ENCODE measurements at regions not wholly inside any gene's neighbourhood (a gene's known extent, or its start where the extent isn't known, plus 50 kb on each side); places are given as distances from the start of the nearest gene placed in this dataset.

DNA sequence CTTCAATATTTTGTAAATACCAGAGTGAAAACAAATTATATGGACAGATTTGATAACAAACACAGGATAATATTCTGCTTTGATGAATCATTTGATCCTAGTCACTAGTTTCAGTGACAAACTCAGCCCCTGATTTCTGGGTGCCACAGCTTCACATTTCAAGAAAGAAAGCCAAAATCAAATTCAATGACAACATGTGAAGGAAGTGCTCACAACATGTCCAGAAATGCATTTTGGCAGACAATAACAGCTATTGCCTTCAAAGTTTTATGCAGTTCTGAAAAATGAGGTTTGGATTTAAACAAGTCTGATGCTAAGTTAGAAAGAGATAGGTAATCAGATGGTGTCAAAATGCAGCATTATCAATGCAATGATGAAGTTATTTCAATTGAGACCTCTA is 106.9 kb upstream of the PIEZO2 start:
- no peak for TF ChIP-seq HNF4A (conservative IDR thresholded peaks at IDR 0.05)
- Histone ChIP-seq H3K36me3 (ENCODE audit: control insufficient read depth in 4 of 4, insufficient read depth in 3 of 4, low read depth in 1 of 4, low read length in 3 of 4) (no peaks in the 10 kb centered on the region), H3K9me3 (ENCODE audit: control insufficient read depth in 4 of 4, low read length in 3 of 4) (no peaks in the 10 kb centered on the region), H3K27ac (ENCODE audit: low read depth in 1 of 2, low read length in 2 of 2) (no peak overlapping the region), H3K9ac (ENCODE audit: low read depth in 1 of 2, low read length in 2 of 2) (no peak overlapping the region), H3K27me3 (ENCODE audit: control insufficient read depth in 4 of 4, insufficient read depth in 4 of 4, low read length in 3 of 4) (no peaks in the 10 kb centered on the region), H3K4me3 (ENCODE audit: low read depth in 1 of 3, low read length in 3 of 3) (no peak overlapping the region), H3K4me1 (ENCODE audit: control insufficient read depth in 4 of 4, insufficient read depth in 4 of 4, low read length in 3 of 4) (peaks cover 0 to 10% (median 1%) of the 10 kb centered on the region in 4 donors)
- no peak for DNase-seq (ENCODE audit: low spot score)

GRCh38 chr18:11251891-11252270 is 102.5 kb upstream of the PIEZO2 start:
- H3K9me3 ChIP-seq (ENCODE audit: control insufficient read depth in 4 of 4, low read length in 3 of 4): no peaks in the 10 kb centered on the region
- H3K27ac ChIP-seq (ENCODE audit: low read depth in 1 of 2, low read length in 2 of 2): no peak overlapping the region
- TF ChIP-seq HNF4A (conservative IDR thresholded peaks at IDR 0.05): no peak
- no peak for TF ChIP-seq MAX (IDR thresholded peaks at IDR 0.05)
- TF ChIP-seq TAF1 (conservative IDR thresholded peaks at IDR 0.05): no peak
- no peak for TF ChIP-seq ZBTB33 (IDR thresholded peaks at IDR 0.05)
- TF ChIP-seq, protein P1, sequence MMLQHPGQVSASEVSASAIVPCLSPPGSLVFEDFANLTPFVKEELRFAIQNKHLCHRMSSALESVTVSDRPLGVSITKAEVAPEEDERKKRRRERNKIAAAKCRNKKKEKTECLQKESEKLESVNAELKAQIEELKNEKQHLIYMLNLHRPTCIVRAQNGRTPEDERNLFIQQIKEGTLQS (IDR thresholded peaks at IDR 0.05): no peak
- TF ChIP-seq GABPA (IDR thresholded peaks at IDR 0.05 in 1 of 2, conservative IDR thresholded peaks at IDR 0.05 in 1 of 2): no peak
- TF ChIP-seq EGR1 (IDR thresholded peaks at IDR 0.05; ENCODE audit: low read depth in 2 of 2): no peak
- TF ChIP-seq YY1 (IDR thresholded peaks at IDR 0.05): no peak
- TF ChIP-seq FOXA1 (IDR thresholded peaks at IDR 0.05): no peak
- TF ChIP-seq CTCF (IDR thresholded peaks at IDR 0.05; ENCODE audit: low read depth, low read length, missing input control): no peak
- no peak for TF ChIP-seq SP1 (IDR thresholded peaks at IDR 0.05)
- TF ChIP-seq HNF4G (IDR thresholded peaks at IDR 0.05): no peak
- no peak for TF ChIP-seq FOXA2 (IDR thresholded peaks at IDR 0.05)
- TF ChIP-seq RAD21 (IDR thresholded peaks at IDR 0.05): no peak
- no peak for TF ChIP-seq NR2F2 (IDR thresholded peaks at IDR 0.05)
- TF ChIP-seq RXRA (IDR thresholded peaks at IDR 0.05): no peak
- no peak for TF ChIP-seq JUND (IDR thresholded peaks at IDR 0.05)
- TF ChIP-seq, protein P2, sequence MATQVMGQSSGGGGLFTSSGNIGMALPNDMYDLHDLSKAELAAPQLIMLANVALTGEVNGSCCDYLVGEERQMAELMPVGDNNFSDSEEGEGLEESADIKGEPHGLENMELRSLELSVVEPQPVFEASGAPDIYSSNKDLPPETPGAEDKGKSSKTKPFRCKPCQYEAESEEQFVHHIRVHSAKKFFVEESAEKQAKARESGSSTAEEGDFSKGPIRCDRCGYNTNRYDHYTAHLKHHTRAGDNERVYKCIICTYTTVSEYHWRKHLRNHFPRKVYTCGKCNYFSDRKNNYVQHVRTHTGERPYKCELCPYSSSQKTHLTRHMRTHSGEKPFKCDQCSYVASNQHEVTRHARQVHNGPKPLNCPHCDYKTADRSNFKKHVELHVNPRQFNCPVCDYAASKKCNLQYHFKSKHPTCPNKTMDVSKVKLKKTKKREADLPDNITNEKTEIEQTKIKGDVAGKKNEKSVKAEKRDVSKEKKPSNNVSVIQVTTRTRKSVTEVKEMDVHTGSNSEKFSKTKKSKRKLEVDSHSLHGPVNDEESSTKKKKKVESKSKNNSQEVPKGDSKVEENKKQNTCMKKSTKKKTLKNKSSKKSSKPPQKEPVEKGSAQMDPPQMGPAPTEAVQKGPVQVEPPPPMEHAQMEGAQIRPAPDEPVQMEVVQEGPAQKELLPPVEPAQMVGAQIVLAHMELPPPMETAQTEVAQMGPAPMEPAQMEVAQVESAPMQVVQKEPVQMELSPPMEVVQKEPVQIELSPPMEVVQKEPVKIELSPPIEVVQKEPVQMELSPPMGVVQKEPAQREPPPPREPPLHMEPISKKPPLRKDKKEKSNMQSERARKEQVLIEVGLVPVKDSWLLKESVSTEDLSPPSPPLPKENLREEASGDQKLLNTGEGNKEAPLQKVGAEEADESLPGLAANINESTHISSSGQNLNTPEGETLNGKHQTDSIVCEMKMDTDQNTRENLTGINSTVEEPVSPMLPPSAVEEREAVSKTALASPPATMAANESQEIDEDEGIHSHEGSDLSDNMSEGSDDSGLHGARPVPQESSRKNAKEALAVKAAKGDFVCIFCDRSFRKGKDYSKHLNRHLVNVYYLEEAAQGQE (IDR thresholded peaks at IDR 0.05): no peak

More at GRCh38 chr18:11251891-11252270, 102.5 kb upstream of the PIEZO2 start:
- no peak overlapping the region for H3K4me3 ChIP-seq (ENCODE audit: low read depth in 1 of 3, low read length in 3 of 3)
- no peak for DNase-seq (ENCODE audit: low spot score)
- H3K36me3 ChIP-seq (ENCODE audit: control insufficient read depth in 4 of 4, insufficient read depth in 3 of 4, low read depth in 1 of 4, low read length in 3 of 4): no peaks in the 10 kb centered on the region
- H3K9ac ChIP-seq (ENCODE audit: low read depth in 1 of 2, low read length in 2 of 2): no peak overlapping the region
- 40% methylated on average over 2 of the region's 2 CpGs for WGBS
- H3K27me3 ChIP-seq (ENCODE audit: control insufficient read depth in 4 of 4, insufficient read depth in 4 of 4, low read length in 3 of 4): no peaks in the 10 kb centered on the region
- H3K4me1 ChIP-seq (ENCODE audit: control insufficient read depth in 4 of 4, insufficient read depth in 4 of 4, low read length in 3 of 4): peaks cover 0 to 8% (median 1%) of the 10 kb centered on the region in 4 donors

Data from liver (tissue), 8 donors.